Vagina (tissue), 2 donors: ENCODE measurements at regions not wholly inside any gene's neighbourhood (a gene's known extent, or its start where the extent isn't known, plus 50 kb on each side); places are given as distances from the start of the nearest gene placed in this dataset.

Experiments
- DNase-seq, 2 donors: peaks; one replicate each; pipeline ENCODE4 v3.0.0-alpha.2; 2017; ENCODE audit errors: extremely low spot score in 2 of 2
- H3K27ac ChIP-seq: fragments of 200-600 bp; sonication (generic); one replicate; pipeline ENCODE4 v1.5.1; 2019
- H3K27me3 ChIP-seq: fragments of 200-600 bp; sonication (generic); one replicate; pipeline ENCODE4 v1.5.1; 2019
- H3K36me3 ChIP-seq, 2 donors: fragments of 200-600 bp; sonication (generic); one replicate each; pipeline ENCODE4 v1.5.1; 2017 to 2019
- H3K4me1 ChIP-seq: fragments of 200-600 bp; sonication (generic); one replicate; pipeline ENCODE4 v1.5.1; 2019
- H3K4me3 ChIP-seq, 2 donors: fragments of 200-600 bp; sonication (generic); 1 replicate in 1 of 2; 2 replicates in 1 of 2; pipeline ENCODE4 v1.5.1; 2016 to 2019
- H3K9me3 ChIP-seq: fragments of 200-600 bp; sonication (generic); one replicate; pipeline ENCODE4 v1.5.1; 2019
- CTCF ChIP-seq, 3 experiments: fragments of 450-650 bp in 2 of 3; fragments of 200-600 bp in 1 of 3; sonication (generic) in 1 of 3; IDR thresholded peaks; one replicate each; pipeline ENCODE4 v1.5.1; 2017 to 2019; ENCODE audit warnings: antibody characterized with exemption in 3 of 3, mild to moderate bottlenecking in 2 of 3, moderate library complexity in 2 of 3
- POLR2A ChIP-seq, 2 donors: fragments of 450-650 bp; IDR thresholded peaks; one replicate each; pipeline ENCODE4 v1.6.1; 2017; ENCODE audit warnings: antibody characterized with exemption in 2 of 2, mild to moderate bottlenecking in 2 of 2, moderate library complexity in 2 of 2
- POLR2AphosphoS5 ChIP-seq, 2 donors: sonication (generic); formaldehyde crosslinking; IDR thresholded peaks; one replicate each; pipeline ENCODE4 v1.9.0; 2017; ENCODE audit warnings: antibody characterized with exemption in 2 of 2, mild to moderate bottlenecking in 2 of 2, low read depth in 1 of 2; ENCODE audit not compliant: insufficient read depth in 1 of 2
- intact Hi-C: fragments of 100-400 bp; cut with DNase I; formaldehyde crosslinking; loops from one replicate; pipeline ENCODE4 v1.15.1; 2023

DNA sequence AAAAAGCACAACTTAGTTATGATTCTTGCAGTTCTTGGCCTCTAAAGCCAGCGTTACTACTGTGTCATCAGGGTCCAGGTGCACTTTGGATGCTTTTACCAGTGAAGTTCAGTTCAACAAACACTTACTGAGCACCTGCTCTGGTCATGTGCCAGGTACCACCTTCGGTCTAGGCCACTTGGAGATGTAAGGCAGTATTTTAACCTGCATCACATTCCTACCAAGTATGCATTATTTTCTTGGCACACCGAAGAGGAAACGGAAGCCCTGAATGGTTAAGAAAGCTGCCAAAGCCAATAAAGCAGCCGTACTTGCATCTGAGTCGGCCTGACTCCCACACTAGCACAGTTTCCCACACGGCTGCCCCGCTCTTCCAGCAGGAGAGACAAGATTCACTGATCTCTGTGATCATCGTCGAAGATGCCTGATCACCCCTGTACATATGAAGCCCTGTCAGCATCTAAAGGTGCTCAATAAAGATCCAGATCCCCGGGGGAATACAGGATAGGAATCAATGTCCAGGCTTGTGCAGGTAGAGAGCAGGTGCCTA is 427.1 kb downstream of the EIPR1 start:
- Histone ChIP-seq H3K4me1 (no peaks in the 10 kb centered on the region), H3K27me3 (no peaks in the 10 kb centered on the region), H3K9me3 (no peaks in the 10 kb centered on the region), H3K27ac (no peak overlapping the region), H3K4me3 (no peak overlapping the region), H3K36me3 (no peaks in the 10 kb centered on the region)
- TF ChIP-seq CTCF (IDR thresholded peaks at IDR 0.05) (no peak), POLR2AphosphoS5 (IDR thresholded peaks at IDR 0.05; ENCODE audit: insufficient read depth in 1 of 2, low read depth in 1 of 2) (no peak), POLR2A (IDR thresholded peaks at IDR 0.05) (no peak)
- intact Hi-C loops = no loop called here
- no peak for DNase-seq

DNA sequence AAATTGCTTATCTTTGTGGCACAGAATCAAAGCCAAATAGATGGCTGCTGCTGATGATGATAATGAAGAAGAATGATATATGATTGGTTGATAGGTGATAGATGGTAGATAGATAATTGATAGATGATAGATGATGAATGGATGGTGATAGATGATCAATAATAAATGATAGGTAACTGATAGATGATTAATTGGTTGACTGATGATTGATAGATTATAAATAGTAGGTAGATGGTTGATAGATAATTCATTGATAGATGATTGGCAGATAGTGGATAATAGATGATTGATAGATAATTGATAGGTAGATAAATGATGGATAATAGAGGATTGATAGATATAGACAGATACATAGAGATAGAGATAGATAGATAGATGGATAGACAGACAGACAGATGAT is 430.2 kb downstream of the EIPR1 start:
- Histone ChIP-seq H3K9me3 (no peaks in the 10 kb centered on the region), H3K4me3 (no peak overlapping the region), H3K27me3 (no peaks in the 10 kb centered on the region), H3K27ac (no peak overlapping the region), H3K36me3 (no peaks in the 10 kb centered on the region), H3K4me1 (no peaks in the 10 kb centered on the region)
- DNase-seq = no peak
- TF ChIP-seq CTCF (IDR thresholded peaks at IDR 0.05) = no peak
- TF ChIP-seq POLR2AphosphoS5 (IDR thresholded peaks at IDR 0.05; ENCODE audit: insufficient read depth in 1 of 2, low read depth in 1 of 2) = no peak
- TF ChIP-seq POLR2A (IDR thresholded peaks at IDR 0.05) = no peak
- intact Hi-C loops = no loop called here

DNA sequence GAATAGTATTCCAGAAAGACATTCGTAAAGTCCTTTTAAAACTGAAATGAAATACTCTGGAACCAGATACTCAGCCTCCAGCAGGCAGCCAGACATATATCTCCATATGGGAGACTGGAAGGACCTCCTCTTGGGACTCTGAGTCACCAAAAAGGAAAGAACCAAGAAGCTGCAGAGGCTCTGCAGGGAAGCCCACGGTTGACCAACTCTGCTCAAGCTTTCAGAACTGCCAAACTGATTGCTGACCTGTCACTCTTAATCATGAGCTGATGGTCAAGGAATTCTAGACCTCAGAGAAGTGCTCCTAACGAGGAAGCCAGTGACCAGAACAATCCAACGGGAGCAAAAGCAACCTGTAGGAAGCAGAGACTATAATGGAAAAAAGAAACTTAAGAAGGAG is 434.7 kb downstream of the EIPR1 start:
- Histone ChIP-seq H3K9me3 (no peaks in the 10 kb centered on the region), H3K4me3 (no peak overlapping the region), H3K4me1 (no peaks in the 10 kb centered on the region), H3K27me3 (no peaks in the 10 kb centered on the region), H3K36me3 (no peaks in the 10 kb centered on the region), H3K27ac (no peak overlapping the region)
- intact Hi-C loops = no loop called here
- TF ChIP-seq CTCF (IDR thresholded peaks at IDR 0.05) (no peak), POLR2AphosphoS5 (IDR thresholded peaks at IDR 0.05; ENCODE audit: insufficient read depth in 1 of 2, low read depth in 1 of 2) (no peak), POLR2A (IDR thresholded peaks at IDR 0.05) (no peak)
- DNase-seq = no peak

DNA sequence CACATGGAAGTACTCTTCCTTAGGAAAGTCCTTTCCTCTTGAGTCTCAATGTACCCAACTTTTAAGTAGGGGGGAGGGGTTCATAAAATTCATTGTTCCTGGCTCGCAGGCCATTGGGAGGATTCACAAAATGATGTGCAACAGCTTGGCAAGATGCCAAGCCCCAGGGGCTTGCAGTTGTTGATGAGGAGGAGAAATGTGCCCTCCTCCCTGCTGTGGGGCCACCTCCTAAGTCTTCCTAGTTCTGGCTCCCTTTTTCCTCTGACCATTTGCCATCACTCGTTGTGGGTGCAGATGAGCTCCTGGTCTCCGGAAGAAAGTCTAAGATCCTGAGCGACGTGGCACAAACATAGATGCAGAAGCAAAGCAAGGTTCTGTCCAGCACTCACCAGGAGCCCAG is 435.4 kb downstream of the EIPR1 start:
- Histone ChIP-seq H3K36me3 (no peaks in the 10 kb centered on the region), H3K4me3 (no peak overlapping the region), H3K9me3 (no peaks in the 10 kb centered on the region), H3K27ac (no peak overlapping the region), H3K4me1 (no peaks in the 10 kb centered on the region), H3K27me3 (no peaks in the 10 kb centered on the region)
- DNase-seq = no peak
- TF ChIP-seq POLR2A (IDR thresholded peaks at IDR 0.05) (no peak), POLR2AphosphoS5 (IDR thresholded peaks at IDR 0.05; ENCODE audit: insufficient read depth in 1 of 2, low read depth in 1 of 2) (no peak), CTCF (IDR thresholded peaks at IDR 0.05) (no peak)
- intact Hi-C loops = no loop called here

DNA sequence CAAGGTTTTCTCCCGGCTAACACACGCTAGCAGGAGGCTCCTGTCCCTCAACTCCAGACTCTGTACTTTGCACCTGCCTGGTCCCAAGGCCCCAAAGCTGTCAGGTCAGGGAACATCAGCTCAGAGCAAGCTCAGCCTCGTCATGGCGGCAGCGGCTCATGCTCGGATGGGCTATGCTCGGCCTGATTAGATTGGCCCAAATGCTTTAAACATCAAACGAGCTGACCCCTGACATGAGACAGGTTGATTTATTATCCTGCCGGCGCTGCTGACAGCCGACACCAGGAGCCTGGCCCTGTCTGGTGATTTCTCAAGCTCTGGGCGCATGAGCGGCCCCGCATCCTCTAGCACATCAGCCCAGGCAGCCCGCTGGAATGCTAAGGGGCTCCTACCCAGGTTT is 436.4 kb downstream of the EIPR1 start:
- no peaks in the 10 kb centered on the region for H3K4me1 ChIP-seq

More for the DNA sequence above, 436.4 kb downstream of the EIPR1 start:
- Histone ChIP-seq H3K36me3 (no peaks in the 10 kb centered on the region), H3K27ac (no peak overlapping the region), H3K27me3 (no peaks in the 10 kb centered on the region), H3K9me3 (no peaks in the 10 kb centered on the region), H3K4me3 (no peak overlapping the region)
- no peak for DNase-seq
- TF ChIP-seq POLR2A (IDR thresholded peaks at IDR 0.05) (no peak), POLR2AphosphoS5 (IDR thresholded peaks at IDR 0.05; ENCODE audit: insufficient read depth in 1 of 2, low read depth in 1 of 2) (no peak), CTCF (IDR thresholded peaks at IDR 0.05) (no peak)
- intact Hi-C loops = no loop called here
